Forelimb muscle (tissue), 1 donor: ENCODE measurements at regions not wholly inside any gene's neighbourhood (a gene's known extent, or its start where the extent isn't known, plus 50 kb on each side); places are given as distances from the start of the nearest gene placed in this dataset.

Experiments used
- DNase-seq: peaks from one replicate; pipeline ENCODE4 v3.0.0-alpha.2; 2013; ENCODE audit warnings: low read depth

DNA sequence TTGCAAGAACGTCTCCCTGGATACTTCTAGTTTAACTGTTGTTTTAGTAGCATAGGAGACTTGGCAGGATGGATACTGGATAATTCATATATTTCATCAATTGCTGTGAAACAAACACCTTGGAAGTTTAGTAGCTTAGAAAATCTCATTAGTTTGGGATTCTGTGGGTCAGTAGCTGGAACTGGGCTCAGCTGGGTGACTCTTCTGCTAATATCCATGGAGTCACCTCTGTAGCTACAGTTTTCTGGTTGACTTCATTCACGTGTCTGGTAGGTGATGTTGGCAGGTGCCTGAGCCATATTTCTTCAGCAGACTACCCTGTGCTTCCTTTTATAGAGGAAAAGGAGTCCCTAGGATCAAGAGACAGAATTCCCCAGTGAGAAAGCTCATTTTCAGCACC, 208.9 kb upstream of the PFKP start:
- no peak for DNase-seq

GRCh38 chr10:2856598-2856997, 210.8 kb upstream of the PFKP start:
- DNase-seq: no peak

- DNase-seq: no peak
Observed at GRCh38 chr10:2852574-2853323, 214.6 kb upstream of the PFKP start.

- no peak for DNase-seq
Observed at GRCh38 chr10:2851566-2851965, 215.8 kb upstream of the PFKP start.

DNA sequence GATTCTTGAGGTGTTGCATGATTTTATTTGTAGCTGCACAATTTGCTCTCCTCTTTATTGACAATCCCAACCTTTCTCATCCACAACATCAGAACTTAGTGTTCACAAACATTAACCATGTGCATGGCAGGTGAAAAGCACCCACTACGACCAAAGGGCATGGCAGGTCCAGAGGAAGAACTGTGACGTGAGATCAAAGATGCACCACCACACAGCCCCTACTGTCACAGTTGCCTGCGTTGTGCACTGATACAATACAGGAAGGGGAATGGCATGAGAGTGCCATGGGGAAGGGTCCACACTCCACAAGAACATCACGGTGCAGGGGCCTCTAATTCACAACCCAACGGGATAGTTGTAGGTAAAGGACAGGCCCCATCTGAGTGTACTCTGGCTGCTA, 217.1 kb upstream of the PFKP start:
- DNase-seq: no peak

GRCh38 chr10:2844925-2845324, 222.4 kb upstream of the PFKP start:
- DNase-seq: no peak

- no peak for DNase-seq
Observed at GRCh38 chr10:2839081-2839725, 228.1 kb upstream of the PFKP start.

- no peak for DNase-seq
Observed at GRCh38 chr10:2837674-2838073, 229.7 kb upstream of the PFKP start.

DNA sequence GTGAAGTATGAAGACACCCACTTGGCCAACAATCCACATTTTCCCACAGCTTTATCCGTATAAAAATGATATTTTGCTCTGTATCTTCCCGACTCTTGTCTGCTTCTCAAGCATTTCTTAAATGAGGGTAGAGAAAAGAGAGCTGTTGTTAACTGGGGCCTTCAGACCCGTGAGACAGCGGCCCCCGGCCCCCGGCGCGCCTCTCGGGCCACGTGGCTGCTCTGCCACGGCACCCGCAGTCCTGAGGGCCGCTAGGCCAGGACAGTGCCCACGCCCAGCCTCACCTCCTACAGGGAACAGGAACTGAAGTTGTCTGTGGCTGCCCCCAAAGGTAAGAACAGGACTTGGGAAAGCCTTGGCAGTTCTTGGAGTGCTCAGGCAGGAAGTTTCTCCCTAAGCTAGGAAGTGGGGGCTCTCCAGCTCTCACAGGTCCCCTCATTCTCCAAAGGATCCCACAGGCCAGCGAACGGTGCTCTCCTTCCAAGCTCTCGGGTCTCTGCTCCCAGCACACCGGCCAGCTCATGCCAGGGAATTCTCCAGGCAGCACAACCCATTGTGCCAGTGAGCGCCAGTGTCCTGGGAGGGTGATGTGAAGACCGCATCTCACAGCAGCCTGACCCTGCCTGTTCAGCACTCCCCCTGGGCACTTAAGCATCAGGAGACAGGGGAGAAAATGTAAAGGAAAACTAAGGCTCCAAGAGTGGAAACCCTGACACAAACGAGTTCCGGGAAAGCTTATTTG, 230.3 kb upstream of the PFKP start:
- DNase-seq: no peak

GRCh38 chr10:2834214-2834613, 233.1 kb upstream of the PFKP start:
- DNase-seq: no peak

DNA sequence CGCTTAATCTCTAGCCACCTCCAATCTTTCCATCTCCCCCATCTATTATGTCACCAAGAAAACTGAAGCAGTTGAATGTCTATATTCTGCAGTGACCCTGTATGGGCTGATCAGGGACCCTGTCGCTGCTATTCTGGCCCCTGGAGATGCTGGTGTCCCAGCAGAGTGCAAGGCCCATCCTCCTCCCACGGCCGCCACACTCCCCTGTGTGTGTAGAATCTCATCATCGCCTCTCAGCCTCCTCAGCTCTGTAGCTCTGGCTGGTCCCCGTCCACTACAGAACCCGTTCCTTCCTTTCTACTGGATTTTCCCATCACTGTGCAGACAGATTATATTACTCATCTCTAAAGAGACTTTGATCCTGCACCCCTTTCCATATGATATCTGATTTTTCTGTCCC, 235.8 kb upstream of the PFKP start:
- DNase-seq: no peak

- no peak for DNase-seq
Observed at GRCh38 chr10:2828741-2829140, 238.6 kb upstream of the PFKP start.

DNA sequence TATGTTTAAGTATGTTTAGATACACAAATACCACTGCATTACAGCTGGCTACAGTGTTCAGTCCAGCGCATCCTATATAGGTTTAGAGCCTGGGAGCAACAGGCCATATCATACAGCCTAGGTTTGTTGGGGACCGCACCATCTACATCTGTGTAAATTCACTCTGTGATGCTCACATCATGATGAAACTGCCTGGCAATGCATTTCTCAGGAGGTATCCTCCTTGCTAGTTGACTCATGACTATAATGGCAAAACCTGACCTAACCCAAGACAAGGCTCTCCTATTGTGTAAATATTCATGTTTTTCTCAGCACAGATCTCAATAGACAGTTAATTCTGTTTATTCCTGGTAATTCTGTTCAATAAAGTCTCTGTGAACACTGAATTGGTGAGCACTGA, 240.7 kb upstream of the PFKP start:
- no peak for DNase-seq

DNA sequence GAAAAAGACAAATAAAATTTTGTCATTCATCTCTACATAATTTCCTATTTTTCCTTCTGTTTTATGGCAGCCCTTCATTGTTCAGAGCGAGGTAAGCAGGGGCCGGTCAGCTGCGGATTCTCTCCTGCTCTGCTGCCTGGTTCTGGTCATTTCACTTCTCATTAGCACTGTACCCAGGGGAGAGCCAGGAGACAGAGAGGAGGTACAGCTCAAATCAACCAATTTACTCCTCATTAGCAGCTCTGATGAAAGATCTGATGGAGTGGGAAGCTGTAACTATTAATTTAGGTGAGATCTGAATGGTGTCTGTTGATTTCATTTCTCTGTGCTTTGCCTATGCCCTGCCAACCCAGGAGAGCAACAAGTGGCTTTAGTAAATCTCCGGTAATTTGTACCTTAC, 241.5 kb upstream of the PFKP start:
- no peak for DNase-seq

GRCh38 chr10:2817940-2818636, 249.3 kb upstream of the PFKP start:
- DNase-seq: no peak

DNA sequence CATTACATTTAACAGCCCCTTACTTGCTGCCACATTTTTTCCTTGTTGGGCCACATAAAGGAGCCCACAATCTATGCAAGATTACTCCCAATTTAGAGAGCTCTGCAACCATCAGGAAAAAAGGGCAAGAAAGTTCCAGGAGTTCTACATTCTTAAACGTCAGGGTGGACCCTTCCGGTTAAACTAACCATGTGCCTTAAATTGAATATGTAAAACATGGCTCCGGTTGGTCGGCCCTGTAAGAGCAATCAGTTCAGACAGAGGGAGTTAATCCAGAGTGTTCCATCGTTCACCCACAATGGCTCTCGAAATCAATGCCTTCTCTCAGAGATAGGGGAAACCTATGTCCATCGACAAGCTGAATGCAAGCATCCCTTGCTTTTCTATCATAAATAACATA, 253.7 kb upstream of the PFKP start:
- no peak for DNase-seq

GRCh38 chr10:2813286-2813685, 254.1 kb upstream of the PFKP start:
- no peak for DNase-seq

GRCh38 chr10:2812631-2813030, 254.7 kb upstream of the PFKP start:
- no peak for DNase-seq

GRCh38 chr10:2800178-2800577, 267.2 kb upstream of the PFKP start:
- no peak for DNase-seq

- no peak for DNase-seq
Observed at GRCh38 chr10:2798336-2799022, 268.9 kb upstream of the PFKP start.

DNA sequence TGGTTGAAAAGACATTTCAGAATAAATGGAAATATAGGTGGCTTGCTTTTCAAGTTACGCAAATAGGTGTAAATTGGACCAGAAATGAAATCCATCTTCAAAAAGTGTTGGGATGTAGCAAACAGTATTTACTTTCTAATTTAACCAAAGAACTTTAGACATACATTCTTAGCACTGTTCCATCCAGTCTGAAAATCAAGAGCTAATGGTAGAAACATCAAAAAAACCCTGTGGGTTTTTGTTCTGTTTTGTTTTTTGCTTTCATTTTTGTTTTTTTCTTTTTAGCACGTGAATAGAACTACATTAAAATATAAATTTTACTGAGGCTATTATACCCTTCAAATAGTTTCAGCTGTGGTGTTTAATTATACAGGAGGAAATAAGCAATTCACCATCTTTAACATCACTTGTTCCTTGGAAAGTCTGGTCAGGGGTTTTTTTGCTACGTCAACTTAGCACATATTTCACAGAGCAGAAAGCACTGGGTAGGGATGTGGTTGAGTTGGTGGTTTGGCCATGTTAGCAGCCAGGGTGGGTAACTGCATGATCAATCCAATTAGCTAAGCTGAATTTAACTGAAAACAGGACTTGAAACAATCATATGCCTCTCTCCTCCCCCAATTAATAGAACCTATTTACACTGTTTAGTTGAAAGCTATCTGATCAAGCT, 275.4 kb upstream of the PFKP start:
- no peak for DNase-seq
